OCI-LY3 (cell line): ENCODE measurements at regions not wholly inside any gene's neighbourhood (a gene's known extent, or its start where the extent isn't known, plus 50 kb on each side); places are given as distances from the start of the nearest gene placed in this dataset.

Source experiments
- EZH2phosphoT487 ChIP-seq: fragments of 200-600 bp; shearing (Covaris generic); IDR thresholded peaks from 2 replicates; pipeline ENCODE4 v1.6.1; 2018; ENCODE audit warnings: antibody characterized with exemption, mixed run types, low read depth
- TF ChIP-seq, protein P1 (sequence below): fragments of 200-600, 300-600 bp; sonication (generic); IDR thresholded peaks from 2 replicates; pipeline ENCODE4 v1.5.1; 2014; ENCODE audit warnings: antibody characterized with exemption, low read length, low read depth

DNA sequence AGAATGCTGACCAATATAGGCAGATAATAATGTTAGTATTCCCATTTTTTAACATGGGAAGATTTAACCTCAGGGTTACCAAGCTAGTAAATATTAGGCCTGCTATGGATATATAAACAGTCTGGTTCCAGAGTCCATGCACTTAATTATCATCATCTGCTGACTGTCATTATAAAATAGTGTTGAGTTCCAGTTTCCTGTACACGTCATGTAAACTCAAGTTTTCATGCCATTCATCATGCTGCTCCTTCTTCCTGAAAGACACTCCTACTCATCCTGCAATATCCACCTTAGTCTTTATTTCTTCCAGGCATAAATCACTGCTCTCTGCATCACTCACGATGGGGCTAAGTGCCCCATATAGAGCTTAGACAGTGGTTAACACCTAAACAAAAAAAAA lies 420.8 kb upstream of the SPHKAP start:
- TF ChIP-seq, protein P1, sequence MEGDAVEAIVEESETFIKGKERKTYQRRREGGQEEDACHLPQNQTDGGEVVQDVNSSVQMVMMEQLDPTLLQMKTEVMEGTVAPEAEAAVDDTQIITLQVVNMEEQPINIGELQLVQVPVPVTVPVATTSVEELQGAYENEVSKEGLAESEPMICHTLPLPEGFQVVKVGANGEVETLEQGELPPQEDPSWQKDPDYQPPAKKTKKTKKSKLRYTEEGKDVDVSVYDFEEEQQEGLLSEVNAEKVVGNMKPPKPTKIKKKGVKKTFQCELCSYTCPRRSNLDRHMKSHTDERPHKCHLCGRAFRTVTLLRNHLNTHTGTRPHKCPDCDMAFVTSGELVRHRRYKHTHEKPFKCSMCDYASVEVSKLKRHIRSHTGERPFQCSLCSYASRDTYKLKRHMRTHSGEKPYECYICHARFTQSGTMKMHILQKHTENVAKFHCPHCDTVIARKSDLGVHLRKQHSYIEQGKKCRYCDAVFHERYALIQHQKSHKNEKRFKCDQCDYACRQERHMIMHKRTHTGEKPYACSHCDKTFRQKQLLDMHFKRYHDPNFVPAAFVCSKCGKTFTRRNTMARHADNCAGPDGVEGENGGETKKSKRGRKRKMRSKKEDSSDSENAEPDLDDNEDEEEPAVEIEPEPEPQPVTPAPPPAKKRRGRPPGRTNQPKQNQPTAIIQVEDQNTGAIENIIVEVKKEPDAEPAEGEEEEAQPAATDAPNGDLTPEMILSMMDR, result no peak
- no peak for TF ChIP-seq EZH2phosphoT487
